Subcutaneous abdominal adipose tissue (tissue), 5 donors: ENCODE measurements at regions not wholly inside any gene's neighbourhood (a gene's known extent, or its start where the extent isn't known, plus 50 kb on each side); places are given as distances from the start of the nearest gene placed in this dataset.
"Not testable (repeated sequence)": the region's sequence is repeated elsewhere in the genome, so short reads cannot be mapped to it uniquely, and the experiment has no call there.

Source experiments
- H3K27ac ChIP-seq: one replicate; pipeline ENCODE4 v1.7.0; 2013; ENCODE audit warnings: low read depth, mild to moderate bottlenecking, inconsistent platforms, low read length, moderate library complexity
- H3K27me3 ChIP-seq, 5 donors: one replicate each; pipeline ENCODE4 v1.7.0; 2013; ENCODE audit warnings: low read length in 5 of 5, inconsistent platforms in 1 of 5; ENCODE audit not compliant: control insufficient read depth in 5 of 5, insufficient read depth in 4 of 5
- H3K36me3 ChIP-seq, 5 donors: one replicate each; pipeline ENCODE4 v1.7.0; 2013; ENCODE audit warnings: low read length in 5 of 5; ENCODE audit not compliant: control insufficient read depth in 5 of 5, insufficient read depth in 5 of 5
- H3K4me1 ChIP-seq, 5 donors: one replicate each; pipeline ENCODE4 v1.7.0; 2013; ENCODE audit warnings: low read length in 5 of 5, mild to moderate bottlenecking in 3 of 5, moderate library complexity in 1 of 5; ENCODE audit not compliant: control insufficient read depth in 5 of 5, insufficient read depth in 5 of 5
- H3K4me3 ChIP-seq, 5 donors: one replicate each; pipeline ENCODE4 v1.7.0; 2013; ENCODE audit warnings: low read length in 5 of 5, low read depth in 1 of 5
- H3K9ac ChIP-seq, 5 donors: one replicate each; pipeline ENCODE4 v1.7.0; 2013; ENCODE audit warnings: low read length in 5 of 5, mild to moderate bottlenecking in 4 of 5, moderate library complexity in 3 of 5
- H3K9me3 ChIP-seq, 5 donors: one replicate each; pipeline ENCODE4 v1.7.0; 2013; ENCODE audit warnings: low read length in 5 of 5; ENCODE audit not compliant: control insufficient read depth in 5 of 5
- donor health status: healthy.
- donor health status: healthy.
- donor health status: healthy.
- donor health status: healthy.
- donor health status: healthy.

DNA sequence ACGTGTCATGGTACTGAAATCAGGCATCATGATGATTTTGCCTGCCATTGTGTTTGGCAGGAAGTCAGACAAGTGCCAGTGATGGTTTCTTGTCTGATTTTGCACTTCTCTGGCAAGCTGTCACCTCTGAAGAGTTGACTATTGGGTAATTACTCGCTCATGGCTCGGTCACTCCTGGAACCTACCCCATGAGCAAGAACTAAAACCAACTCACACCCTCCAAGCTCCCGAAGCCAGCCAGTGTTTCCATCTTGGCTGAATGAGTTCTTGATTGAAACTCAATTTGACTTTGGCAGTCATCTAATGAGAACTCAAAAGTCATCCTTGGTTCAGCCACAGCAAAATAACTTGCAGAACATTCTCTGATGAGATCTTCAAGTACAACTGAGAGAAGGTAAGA lies 103.4 kb downstream of the TBC1D26 start:
- H3K9me3 ChIP-seq, H3K4me1 ChIP-seq, H3K4me3 ChIP-seq, H3K36me3 ChIP-seq, H3K9ac ChIP-seq, H3K27me3 ChIP-seq, H3K27ac ChIP-seq: not testable (repeated sequence)

DNA sequence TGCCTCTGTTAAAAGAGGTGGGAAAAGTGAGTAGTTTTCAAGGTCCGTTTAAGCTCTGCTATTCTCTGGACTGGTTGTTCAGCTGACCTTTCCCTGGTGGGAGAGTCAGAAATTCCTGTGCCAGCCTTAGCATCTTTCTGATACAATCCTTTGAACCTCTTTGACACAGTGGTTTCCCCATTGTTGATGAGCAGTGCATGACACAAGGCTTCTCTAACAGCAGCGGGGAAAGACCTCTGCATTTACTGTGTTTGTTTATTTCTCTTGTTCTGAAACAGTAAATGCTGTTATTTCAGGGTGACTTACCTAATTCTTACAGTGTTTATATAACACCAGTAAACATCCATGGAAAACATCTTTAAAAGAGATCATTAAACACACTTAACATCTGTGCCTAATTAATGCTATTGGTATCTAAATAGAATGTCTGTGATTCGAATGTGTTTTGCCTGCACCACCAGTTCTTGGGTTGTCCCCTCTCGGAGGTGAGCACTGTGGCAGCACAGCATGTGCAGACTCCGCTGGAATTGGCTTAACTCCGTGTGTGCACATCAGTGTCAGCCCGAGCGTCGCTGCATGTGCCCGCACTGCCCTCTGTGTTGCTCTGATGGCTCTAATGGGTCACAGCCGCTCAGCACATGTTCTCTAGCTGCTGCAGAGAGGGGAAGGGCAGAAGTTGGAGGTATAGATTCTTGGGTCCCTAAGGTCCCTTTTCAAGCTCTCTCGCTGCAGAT lies 104.3 kb downstream of the TBC1D26 start:
- not testable (repeated sequence) for H3K36me3 ChIP-seq, H3K9ac ChIP-seq, H3K27me3 ChIP-seq, H3K27ac ChIP-seq, H3K4me1 ChIP-seq, H3K4me3 ChIP-seq, H3K9me3 ChIP-seq

DNA sequence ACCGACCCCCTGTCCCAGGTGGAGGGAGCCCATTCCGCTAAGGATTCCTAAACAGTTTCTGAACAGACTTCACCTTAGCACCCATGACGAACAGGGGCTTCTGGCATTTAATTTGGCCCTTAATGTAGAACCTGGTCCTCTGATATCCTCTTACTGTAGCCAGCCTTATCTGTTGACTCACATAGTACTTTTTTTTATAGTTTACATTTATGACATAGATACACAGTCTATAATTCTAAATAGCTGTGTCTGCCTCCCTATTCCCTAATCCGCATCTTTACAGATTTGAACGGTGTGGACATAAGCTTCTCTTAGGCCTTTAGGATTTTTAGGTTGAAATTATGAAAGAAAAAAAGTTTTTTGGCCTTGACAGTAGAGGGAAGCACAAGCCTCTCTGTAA lies 104.9 kb downstream of the TBC1D26 start:
- H3K36me3 ChIP-seq, H3K9me3 ChIP-seq, H3K9ac ChIP-seq, H3K4me3 ChIP-seq, H3K27me3 ChIP-seq, H3K4me1 ChIP-seq, H3K27ac ChIP-seq: not testable (repeated sequence)

DNA sequence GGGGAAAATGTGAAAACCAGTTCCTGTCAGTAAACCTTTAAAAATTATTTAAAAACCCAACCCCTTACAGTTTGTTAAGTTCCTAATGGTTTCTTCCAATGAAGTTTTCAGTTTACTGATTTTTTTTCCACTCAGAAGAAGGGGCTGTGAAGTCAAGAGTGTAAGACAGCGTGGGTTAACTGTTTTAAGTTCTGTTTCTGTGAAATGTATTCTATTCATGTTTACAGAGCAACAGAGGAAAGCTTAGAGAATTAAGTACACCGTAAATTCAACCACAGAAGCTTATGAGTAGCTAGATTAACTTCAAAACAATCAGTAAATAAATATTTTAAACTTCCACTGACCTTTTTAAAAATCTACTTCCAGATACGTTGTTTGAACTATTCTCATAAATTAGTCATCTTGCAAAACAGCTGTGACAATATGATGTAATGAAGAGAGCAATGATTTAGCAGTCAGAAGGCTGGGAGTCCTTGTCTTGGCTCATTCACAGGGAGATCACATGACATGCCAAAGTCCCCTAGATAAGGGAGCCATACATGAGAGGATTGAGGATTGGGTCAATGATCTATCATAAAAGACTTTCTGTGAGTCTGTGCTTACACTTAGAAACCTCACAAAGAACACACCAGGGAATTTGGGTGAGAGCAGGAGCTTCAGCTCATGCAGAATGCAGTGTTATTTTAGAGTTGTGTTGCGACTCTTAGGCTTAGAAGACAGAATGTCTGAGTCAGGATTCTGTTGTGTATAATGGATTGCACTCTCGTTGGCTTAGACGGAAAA lies 97.3 kb upstream of the ADORA2B start:
- not testable (repeated sequence) for H3K36me3 ChIP-seq, H3K9ac ChIP-seq, H3K4me3 ChIP-seq, H3K27me3 ChIP-seq, H3K9me3 ChIP-seq, H3K4me1 ChIP-seq, H3K27ac ChIP-seq

DNA sequence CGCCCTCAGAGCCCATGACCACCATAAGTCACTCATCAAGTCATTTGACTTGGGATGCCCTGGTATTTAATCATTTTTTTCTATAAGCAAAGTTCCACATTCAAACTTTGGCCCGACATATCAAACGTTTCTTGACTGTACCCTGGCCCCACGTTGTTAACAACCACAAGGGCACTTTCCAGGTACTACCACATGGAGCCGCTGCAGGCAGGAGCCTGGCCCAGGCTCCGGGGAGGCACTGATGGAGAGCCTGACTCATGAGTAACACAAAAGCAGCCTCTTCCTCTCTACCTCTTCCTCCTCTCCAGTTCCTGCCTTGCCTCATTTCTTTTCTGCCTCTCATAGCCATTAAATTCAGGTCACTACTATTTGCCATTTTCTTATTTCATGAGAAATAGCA lies 95.9 kb upstream of the ADORA2B start:
- not testable (repeated sequence) for H3K36me3 ChIP-seq, H3K9me3 ChIP-seq, H3K4me1 ChIP-seq, H3K27me3 ChIP-seq, H3K27ac ChIP-seq, H3K4me3 ChIP-seq, H3K9ac ChIP-seq

DNA sequence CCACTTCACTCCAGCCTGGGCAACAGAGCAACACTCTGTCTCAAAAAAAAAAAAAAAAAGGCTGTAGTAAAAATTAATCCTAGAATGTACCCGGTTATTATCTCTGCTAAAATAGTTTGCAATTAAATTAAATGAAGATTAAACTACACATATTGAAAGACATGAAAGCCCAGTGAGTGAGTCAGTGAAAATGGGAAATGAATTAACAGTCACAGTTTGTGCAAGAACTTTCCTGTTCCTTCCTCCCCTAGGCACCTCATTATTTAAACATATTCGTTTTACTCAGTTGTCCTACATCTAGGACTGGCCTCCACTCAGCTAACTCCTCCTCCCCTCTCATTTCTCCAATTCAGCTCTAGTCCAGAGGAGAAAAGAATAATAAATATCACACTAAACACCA lies 94.9 kb upstream of the ADORA2B start:
- not testable (repeated sequence) for H3K36me3 ChIP-seq, H3K4me1 ChIP-seq, H3K9me3 ChIP-seq, H3K9ac ChIP-seq, H3K27me3 ChIP-seq, H3K27ac ChIP-seq, H3K4me3 ChIP-seq

DNA sequence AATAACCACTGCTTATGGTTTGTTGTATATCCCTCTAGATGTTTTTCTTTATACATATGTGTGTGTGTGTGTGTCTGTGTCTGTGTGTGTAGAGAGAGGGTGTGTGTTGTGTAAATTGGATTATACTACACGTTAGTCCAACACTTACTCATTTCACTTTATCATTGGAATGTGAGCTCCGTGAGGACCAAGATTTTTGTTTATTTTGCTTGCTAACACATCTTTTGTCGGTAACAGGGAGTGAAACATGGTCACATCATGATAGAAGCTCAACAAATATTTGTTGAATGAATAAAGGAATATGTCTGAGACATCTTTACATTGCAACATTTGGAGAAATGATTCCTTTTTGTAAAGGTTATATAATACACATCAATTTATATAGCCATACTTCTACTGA lies 94.2 kb upstream of the ADORA2B start:
- not testable (repeated sequence) for H3K4me3 ChIP-seq, H3K4me1 ChIP-seq, H3K9ac ChIP-seq, H3K36me3 ChIP-seq, H3K27me3 ChIP-seq, H3K9me3 ChIP-seq, H3K27ac ChIP-seq

DNA sequence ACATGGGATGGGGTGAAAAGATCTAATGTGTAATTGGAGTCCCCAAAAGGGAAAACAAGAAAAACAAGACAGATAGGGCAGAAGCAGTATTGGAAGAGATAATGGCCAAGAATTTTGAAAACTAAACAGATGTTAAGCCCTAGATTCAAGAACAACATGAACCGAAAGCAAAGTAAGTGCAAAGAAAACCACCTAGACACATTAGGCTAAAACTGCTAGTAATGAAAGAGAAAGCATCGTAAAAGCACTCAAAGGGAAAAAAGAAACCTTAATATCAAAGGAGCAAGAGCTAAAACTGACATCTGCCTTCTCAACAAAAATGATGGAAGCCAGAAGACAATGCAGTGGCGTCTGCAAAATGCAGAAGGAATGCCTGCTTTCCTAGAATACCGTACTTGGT lies 92.1 kb upstream of the ADORA2B start:
- not testable (repeated sequence) for H3K4me1 ChIP-seq, H3K9ac ChIP-seq, H3K9me3 ChIP-seq, H3K4me3 ChIP-seq, H3K27ac ChIP-seq, H3K27me3 ChIP-seq, H3K36me3 ChIP-seq

DNA sequence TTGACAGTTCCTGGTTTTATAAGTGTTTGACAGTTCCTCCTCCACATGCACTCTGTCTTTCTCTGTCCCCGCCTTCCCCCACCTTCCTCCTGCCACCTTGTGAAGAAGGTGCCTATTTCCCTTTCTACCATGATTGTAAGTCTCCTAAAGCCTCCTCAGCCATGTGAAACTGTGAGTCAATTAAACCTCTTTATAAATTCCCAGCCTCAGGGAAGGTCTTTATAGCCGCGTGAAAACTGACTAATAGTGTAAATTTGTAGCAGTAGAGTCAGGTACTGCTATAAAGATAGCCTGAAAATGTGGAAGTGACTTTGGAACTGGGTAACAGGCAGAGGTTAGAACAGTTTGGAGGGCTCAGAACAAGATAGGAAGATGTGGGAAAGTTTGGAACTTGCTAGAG lies 88.7 kb upstream of the ADORA2B start:
- H3K27me3 ChIP-seq, H3K4me1 ChIP-seq, H3K36me3 ChIP-seq, H3K9me3 ChIP-seq, H3K9ac ChIP-seq, H3K27ac ChIP-seq, H3K4me3 ChIP-seq: not testable (repeated sequence)

DNA sequence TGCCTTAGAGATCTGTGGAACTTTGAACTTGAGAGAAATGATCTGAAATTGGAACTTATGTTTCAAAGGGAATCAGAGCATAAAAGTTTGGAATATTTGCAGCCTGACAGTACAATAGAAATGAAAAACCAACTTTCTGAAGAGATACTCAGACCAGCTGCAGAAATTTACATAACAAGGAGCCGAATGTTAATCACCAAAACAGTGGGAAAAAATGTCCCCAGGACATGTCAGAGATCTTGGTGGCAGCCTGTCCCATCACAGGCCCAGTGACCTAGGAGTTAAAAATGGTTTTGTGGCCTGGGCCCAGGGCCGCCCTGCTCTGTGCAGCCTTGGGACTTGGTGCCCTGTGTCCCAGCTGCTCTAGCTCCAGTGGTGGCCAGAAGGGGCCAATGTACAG lies 88.2 kb upstream of the ADORA2B start:
- not testable (repeated sequence) for H3K36me3 ChIP-seq, H3K27me3 ChIP-seq, H3K9me3 ChIP-seq, H3K4me3 ChIP-seq, H3K27ac ChIP-seq, H3K4me1 ChIP-seq, H3K9ac ChIP-seq
